Gastrocnemius medialis (tissue), 4 donors: ENCODE measurements at regions not wholly inside any gene's neighbourhood (a gene's known extent, or its start where the extent isn't known, plus 50 kb on each side); places are given as distances from the start of the nearest gene placed in this dataset.

ENCODE experiments used
- POLR2A ChIP-seq, 2 donors: fragments of 450-650 bp; IDR thresholded peaks; one replicate each; pipeline ENCODE4 v1.6.1; 2017; ENCODE audit warnings: antibody characterized with exemption in 2 of 2, mild to moderate bottlenecking in 2 of 2, moderate library complexity in 2 of 2
- TF ChIP-seq, protein P1 (sequence below), 5 experiments: fragments of 450-650 bp in 3 of 5; fragments of 200-600 bp in 2 of 5; sonication (generic) in 2 of 5; IDR thresholded peaks in 4 of 5; conservative IDR thresholded peaks in 1 of 5; 1 replicate in 4 of 5; 2 replicates in 1 of 5; pipeline ENCODE4 v1.5.1; 2016 to 2019; ENCODE audit warnings: antibody characterized with exemption in 5 of 5, mild to moderate bottlenecking in 3 of 5, moderate library complexity in 3 of 5

DNA sequence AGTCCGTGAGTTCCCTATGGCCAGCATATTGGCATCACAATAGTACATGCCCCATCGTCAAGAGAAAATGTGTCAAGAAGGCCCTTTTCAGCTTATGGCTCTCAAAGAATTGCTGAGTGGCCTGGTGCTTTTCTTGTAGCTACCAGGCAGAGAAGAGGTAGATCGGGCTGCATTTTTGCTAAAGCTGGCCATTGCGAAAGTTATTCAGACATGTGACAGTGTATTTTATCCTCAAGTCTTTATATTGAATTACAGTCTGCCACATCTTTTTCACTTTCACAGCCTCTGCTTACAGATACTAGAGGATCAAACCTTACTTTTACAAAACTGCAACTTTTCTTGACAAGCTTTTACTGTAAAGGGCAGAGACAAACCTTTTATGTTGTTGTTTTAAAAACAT lies 261.5 kb upstream of the IGFBP7 start:
- TF ChIP-seq, protein P1, sequence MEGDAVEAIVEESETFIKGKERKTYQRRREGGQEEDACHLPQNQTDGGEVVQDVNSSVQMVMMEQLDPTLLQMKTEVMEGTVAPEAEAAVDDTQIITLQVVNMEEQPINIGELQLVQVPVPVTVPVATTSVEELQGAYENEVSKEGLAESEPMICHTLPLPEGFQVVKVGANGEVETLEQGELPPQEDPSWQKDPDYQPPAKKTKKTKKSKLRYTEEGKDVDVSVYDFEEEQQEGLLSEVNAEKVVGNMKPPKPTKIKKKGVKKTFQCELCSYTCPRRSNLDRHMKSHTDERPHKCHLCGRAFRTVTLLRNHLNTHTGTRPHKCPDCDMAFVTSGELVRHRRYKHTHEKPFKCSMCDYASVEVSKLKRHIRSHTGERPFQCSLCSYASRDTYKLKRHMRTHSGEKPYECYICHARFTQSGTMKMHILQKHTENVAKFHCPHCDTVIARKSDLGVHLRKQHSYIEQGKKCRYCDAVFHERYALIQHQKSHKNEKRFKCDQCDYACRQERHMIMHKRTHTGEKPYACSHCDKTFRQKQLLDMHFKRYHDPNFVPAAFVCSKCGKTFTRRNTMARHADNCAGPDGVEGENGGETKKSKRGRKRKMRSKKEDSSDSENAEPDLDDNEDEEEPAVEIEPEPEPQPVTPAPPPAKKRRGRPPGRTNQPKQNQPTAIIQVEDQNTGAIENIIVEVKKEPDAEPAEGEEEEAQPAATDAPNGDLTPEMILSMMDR (IDR thresholded peaks at IDR 0.05 in 4 of 5, conservative IDR thresholded peaks at IDR 0.05 in 1 of 5), result no peak
- TF ChIP-seq POLR2A (IDR thresholded peaks at IDR 0.05), result no peak
